ENCODE measurements at regions not wholly inside any gene's neighbourhood (a gene's known extent, or its start where the extent isn't known, plus 50 kb on each side); places are given as distances from the start of the nearest gene placed in this dataset.

GRCh38 chr10:33566426-33566825, 232.0 kb upstream of the NRP1 start:
- H3K56ac ChIP-seq (replicated peaks; ENCODE audit: insufficient read length, low read depth, low read length): no peak overlapping the region
- WGBS, 2 experiments (ENCODE audit: extremely low coverage in 1 of 2, insufficient coverage in 1 of 2, insufficient read length in 1 of 2, insufficient replicate concordance in 2 of 2, low coverage in 1 of 2, low lambda C conversion rate in 2 of 2, missing lambda C conversion rate in 1 of 2): 74% methylated on average over 3 of the region's 3 CpGs; no CpG with 5 or more reads in 1 of the 2 experiments
- H3K18ac ChIP-seq (ENCODE audit: extremely low read depth, low read length): no peak overlapping the region
- H2AFZ ChIP-seq (ENCODE audit: low read length): no peak overlapping the region
- no peak overlapping the region for H3K9ac ChIP-seq (replicated peaks in 1 of 4; ENCODE audit: extremely low read depth in 1 of 4, low read depth in 3 of 4, low read length in 3 of 4)
- FAIRE-seq (no peak), DNase-seq (ENCODE audit: low read depth in 1 of 2, low spot score in 2 of 2) (no peak)
- no peaks in the 10 kb centered on the region for H3K27me3 ChIP-seq (replicated peaks in 1 of 4; ENCODE audit: control insufficient read depth in 3 of 4, extremely low read depth in 1 of 4, insufficient read depth in 3 of 4, low read length in 3 of 4)
- no peak overlapping the region for H3K4ac ChIP-seq (replicated peaks; ENCODE audit: insufficient read length, low read depth, low read length)
- no peaks in the 10 kb centered on the region for H3K79me2 ChIP-seq (ENCODE audit: control insufficient read depth in 1 of 2, insufficient read depth in 2 of 2, low read length in 2 of 2)
- H4K91ac ChIP-seq (replicated peaks; ENCODE audit: insufficient read length, low read length): no peak overlapping the region
- H4K5ac ChIP-seq (ENCODE audit: insufficient read length, low read depth, low read length): no peak overlapping the region
- no peak overlapping the region for H3K23ac ChIP-seq (ENCODE audit: insufficient read length)
- no peak overlapping the region for H2BK12ac ChIP-seq (ENCODE audit: low read depth, low read length)
- H2BK15ac ChIP-seq (ENCODE audit: low read length): no peak overlapping the region
- ChIA-PET POLR2A (ENCODE audit: partially characterized antibody) (no interaction called here), CTCF (ENCODE audit: partially characterized antibody) (interaction anchor here (1.1 kb wide), 1 partner anchor 238 kb away, joined by 3 read pairs; no protein-coding TSS in a partner anchor)
- no peak overlapping the region for H2BK5ac ChIP-seq (ENCODE audit: low read depth, low read length)
- no peaks in the 10 kb centered on the region for H4K20me1 ChIP-seq (replicated peaks in 1 of 2; ENCODE audit: control insufficient read depth in 1 of 2, insufficient read depth in 2 of 2, low read length in 2 of 2)
- no peak overlapping the region for H4K8ac ChIP-seq (ENCODE audit: extremely low read depth, insufficient read depth, low read length)
- H2AK5ac ChIP-seq (ENCODE audit: low read depth, low read length): no peak overlapping the region
- peak overlapping the region in 1 of 2 experiments; percentile 21; a peak in 1 of 4 replicates for H3K4me2 ChIP-seq (ENCODE audit: insufficient read depth in 1 of 2, low read depth in 2 of 2, low read length in 2 of 2)
- no peaks in the 10 kb centered on the region for H3K4me1 ChIP-seq (replicated peaks in 1 of 4; ENCODE audit: control insufficient read depth in 3 of 4, insufficient read depth in 4 of 4, low read length in 3 of 4)
- no peak overlapping the region for H2BK20ac ChIP-seq (ENCODE audit: low read length)
- H3K14ac ChIP-seq (ENCODE audit: insufficient read length): no peak overlapping the region
- H3K27ac ChIP-seq (ENCODE audit: low read depth, low read length): no peak overlapping the region
- H3K79me1 ChIP-seq (ENCODE audit: low read depth, low read length): no peaks in the 10 kb centered on the region
- no peaks in the 10 kb centered on the region for H3K23me2 ChIP-seq (ENCODE audit: low read depth, low read length)
- H2BK120ac ChIP-seq (replicated peaks; ENCODE audit: low read depth, low read length): no peak overlapping the region
- no peak overlapping the region for H3K4me3 ChIP-seq (ENCODE audit: extremely low read depth in 1 of 4, insufficient read depth in 2 of 4, low read depth in 3 of 4, low read length in 4 of 4)
- H3K36me3 ChIP-seq (ENCODE audit: control insufficient read depth in 2 of 4, insufficient read depth in 4 of 4, low read length in 3 of 4): no peaks in the 10 kb centered on the region
- no peaks in the 10 kb centered on the region for H3K9me3 ChIP-seq (ENCODE audit: insufficient read depth in 2 of 2, low read depth in 1 of 2, low read length in 1 of 2)
- TF ChIP-seq BCL11A (IDR thresholded peaks at IDR 0.05; ENCODE audit: low read depth in 2 of 2, low read length in 2 of 2) (no peak), TBP (IDR thresholded peaks at IDR 0.05; ENCODE audit: low read depth, low read length) (no peak), KDM4A (IDR thresholded peaks at IDR 0.05; ENCODE audit: low read depth, low read length, severe bottlenecking) (no peak), YY1 (IDR thresholded peaks at IDR 0.05; ENCODE audit: low read depth, low read length) (no peak), CREB1 (IDR thresholded peaks at IDR 0.05) (no peak), GTF2F1 (IDR thresholded peaks at IDR 0.05; ENCODE audit: borderline replicate concordance, low read depth, low read length) (no peak), KDM1A (IDR thresholded peaks at IDR 0.05; ENCODE audit: borderline replicate concordance, low read length) (no peak), KDM5A (IDR thresholded peaks at IDR 0.05; ENCODE audit: low read length) (no peak), POLR2AphosphoS5 (IDR thresholded peaks at IDR 0.05; ENCODE audit: low read depth, low read length) (no peak), RBBP5 (IDR thresholded peaks at IDR 0.05; ENCODE audit: borderline replicate concordance, low read depth, low read length) (no peak)

Measured in H1 (cell line).